ENCODE measurements at regions not wholly inside any gene's neighbourhood (a gene's known extent, or its start where the extent isn't known, plus 50 kb on each side); places are given as distances from the start of the nearest gene placed in this dataset.
"Not testable (repeated sequence)": the region's sequence is repeated elsewhere in the genome, so short reads cannot be mapped to it uniquely, and the experiment has no call there.

DNA sequence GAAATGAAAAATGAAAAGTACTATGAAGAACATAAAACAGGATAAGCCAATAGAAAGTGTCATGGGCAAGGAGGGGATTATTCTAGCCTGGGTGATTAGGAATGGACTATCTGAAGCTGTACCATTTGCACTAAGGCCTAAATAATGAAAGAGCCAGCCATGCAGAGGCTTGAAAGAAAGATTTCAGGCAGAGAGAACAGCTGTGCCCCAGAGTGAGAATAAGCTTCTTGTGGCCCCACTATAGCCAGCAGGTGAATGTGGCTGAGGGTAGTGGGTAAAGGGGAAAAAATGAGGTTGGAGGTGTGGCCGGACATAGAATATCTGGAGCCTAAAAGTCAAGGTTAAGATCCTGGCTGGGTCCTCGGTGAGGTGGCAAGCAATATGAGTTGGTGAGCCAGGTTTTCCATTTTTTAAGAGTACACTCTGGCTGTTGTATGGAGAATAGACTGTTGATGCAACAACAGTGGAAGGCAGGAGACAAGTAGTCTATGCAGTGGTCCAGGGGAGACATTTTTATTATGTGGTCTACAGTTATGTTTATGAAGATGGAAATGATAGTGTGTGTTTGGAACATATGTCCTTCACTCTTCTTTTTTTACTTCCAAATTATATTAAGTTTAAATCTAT is 135.2 kb upstream of the SETBP1 start:
- DNase-seq (ENCODE audit: low spot score): no peak

DNA sequence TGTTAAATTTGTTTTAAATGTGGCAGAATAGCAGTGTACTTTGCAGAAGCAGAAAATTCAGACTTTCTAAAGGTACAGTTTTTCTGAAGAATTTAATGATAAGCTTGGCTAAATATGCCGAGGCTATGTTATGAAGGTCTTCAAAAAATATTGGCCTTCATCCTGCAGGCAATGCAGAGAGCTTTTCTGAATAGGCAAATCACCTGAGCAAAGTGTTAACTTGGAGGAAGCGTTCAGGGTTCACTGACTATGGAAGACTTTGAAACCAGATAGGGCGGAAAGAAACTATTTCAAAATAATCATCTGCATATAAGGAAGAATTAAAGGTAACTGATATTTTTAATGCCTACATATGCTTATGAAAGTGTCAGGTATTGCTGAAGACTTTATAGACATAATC is 133.7 kb upstream of the SETBP1 start:
- no peak for DNase-seq (ENCODE audit: low spot score)

DNA sequence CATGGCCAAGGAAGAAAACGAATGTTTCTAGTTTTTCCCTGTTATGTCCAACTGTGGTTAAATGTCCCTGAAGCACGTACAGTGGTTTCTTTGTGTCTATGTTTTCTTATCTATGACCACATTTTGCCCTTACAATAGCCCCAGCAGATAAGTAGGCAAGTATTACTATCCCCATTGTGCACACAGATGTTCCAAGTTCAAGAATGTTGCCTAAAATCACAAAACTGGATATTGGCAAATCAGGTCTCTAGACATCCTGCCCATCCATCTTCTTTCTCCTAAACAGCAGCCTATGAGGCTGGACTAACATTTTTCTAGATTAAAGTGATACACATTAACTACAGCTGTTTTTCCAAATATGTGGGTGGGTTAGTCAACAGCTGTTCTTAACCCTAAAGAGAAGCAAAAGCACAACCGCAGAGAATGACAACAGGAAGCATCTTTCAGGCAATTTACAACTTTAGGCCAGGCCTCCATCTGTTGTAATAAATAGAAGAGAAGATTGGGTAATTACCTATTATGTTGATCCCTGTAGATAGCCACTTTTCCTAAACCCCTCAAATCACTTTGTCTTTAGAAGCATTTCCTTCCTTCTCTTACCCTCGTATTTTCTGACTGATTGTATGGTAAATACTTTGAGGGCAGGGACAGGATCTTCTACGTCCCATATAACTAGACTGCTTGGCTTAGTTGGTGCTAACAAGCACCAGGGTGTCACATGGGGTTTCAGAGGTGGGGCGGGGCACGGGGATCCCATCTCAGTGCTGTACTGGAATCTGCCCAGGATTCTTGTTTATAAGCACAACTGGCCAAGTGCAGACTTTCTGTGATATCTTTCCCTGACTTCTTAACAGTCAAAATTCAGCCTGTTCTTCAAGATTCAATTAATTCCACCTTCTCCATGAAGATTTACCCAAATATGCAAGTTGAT is 132.1 kb upstream of the SETBP1 start:
- no peak for DNase-seq (ENCODE audit: low spot score)

DNA sequence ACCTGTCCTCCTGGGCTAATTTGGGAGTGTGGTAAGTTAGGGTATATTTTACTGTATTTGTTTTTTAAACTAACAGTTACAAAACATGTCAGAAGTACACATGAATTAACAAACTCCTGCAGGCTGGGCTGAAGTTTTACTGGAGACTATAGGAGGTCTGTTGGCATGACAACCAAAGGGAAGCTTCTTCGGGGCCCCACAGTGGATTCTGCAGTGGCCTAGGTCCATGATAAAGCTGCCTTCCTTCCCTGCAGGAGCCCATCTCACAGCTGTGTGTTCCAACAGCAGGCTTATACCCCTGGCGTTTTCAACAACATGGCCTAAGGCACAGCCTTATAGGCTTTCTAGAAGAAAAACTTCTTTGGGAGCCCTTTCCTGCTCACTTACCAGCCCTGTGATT is 128.0 kb upstream of the SETBP1 start:
- no peak for DNase-seq (ENCODE audit: low spot score)

DNA sequence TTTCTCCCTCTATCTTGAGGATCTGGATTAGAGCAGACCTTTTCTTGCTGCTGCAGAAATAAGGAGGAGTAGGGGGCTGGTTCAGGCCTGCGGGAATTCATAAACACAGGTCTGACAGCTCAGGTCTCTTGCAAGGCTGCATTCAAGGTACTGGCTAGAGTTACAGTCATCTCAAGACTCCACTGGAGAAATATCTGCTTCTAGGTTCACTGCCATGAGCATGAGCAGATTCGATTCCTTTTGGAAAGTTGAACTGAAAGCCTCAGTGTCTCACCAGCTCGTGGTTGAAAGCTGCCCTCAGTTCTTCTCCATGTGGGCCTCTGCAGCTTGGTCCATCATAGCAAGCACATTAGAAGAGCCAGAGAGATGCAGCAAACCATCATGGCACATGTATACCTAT is 124.4 kb upstream of the SETBP1 start:
- no peak for DNase-seq (ENCODE audit: low spot score)

GRCh38 chr18:44557616-44558151 is 123.0 kb upstream of the SETBP1 start:
- DNase-seq (ENCODE audit: low spot score): no peak

GRCh38 chr18:44558767-44559166 is 121.9 kb upstream of the SETBP1 start:
- no peak for DNase-seq (ENCODE audit: low spot score)

DNA sequence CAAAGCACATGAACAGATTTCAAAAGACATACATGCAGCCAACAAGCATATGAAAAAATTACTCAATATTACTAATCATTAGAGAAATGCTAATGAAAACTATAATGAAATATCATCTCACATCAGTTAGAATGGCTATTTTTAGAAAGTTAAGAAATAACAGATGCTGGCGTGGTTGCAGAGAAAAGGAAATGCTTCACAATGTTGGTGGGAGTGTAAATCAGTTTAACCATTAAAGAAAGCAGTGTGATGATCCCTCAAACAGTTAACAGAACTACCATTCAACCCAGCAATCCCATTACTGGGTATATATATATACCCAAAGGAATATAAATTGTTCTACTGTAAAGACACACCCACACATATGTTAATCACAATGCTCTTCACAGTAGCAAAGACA is 117.7 kb upstream of the SETBP1 start:
- no peak for DNase-seq (ENCODE audit: low spot score)

DNA sequence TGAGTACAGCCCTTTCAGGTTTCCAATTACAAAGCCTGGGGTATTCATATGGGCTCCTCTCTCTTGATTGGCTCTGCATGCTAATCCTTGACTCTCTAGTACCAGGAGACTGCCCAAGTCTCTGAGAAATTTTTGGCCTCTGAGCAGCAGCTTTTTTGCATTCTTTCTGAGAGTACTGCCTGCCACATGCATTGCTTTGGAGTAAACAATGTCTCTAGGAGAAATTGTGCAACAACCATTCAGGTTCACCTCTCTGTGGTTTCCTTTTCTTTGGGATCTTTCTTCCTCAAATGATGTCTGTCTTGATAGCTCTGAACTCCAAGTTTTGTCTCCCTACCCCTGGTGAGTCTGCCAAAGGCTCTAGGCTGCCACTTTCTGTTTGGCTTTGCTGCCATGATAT is 115.8 kb upstream of the SETBP1 start:
- peak; percentile 33 for DNase-seq (ENCODE audit: low spot score)

GRCh38 chr18:44568342-44568741 is 112.3 kb upstream of the SETBP1 start:
- no peak for DNase-seq (ENCODE audit: low spot score)

DNA sequence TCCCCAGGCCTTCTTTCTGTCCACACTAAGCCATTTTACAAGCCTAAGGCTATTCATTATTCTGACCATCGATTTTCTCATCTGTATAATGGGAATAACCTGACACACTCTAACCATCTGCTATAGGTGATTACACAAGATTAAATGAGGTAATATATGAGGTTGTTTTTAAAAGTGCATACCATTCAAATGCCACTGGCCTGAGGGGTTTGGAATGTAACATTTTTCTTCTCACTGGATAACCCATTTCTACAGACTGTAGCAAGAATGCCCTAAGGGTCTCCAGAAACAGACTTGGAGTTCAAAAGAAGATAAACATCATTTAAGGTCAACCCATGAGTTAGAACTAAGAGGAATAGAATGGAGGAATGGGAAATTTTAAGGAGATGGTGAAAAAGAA is 111.7 kb upstream of the SETBP1 start:
- DNase-seq (ENCODE audit: low spot score): no peak

DNA sequence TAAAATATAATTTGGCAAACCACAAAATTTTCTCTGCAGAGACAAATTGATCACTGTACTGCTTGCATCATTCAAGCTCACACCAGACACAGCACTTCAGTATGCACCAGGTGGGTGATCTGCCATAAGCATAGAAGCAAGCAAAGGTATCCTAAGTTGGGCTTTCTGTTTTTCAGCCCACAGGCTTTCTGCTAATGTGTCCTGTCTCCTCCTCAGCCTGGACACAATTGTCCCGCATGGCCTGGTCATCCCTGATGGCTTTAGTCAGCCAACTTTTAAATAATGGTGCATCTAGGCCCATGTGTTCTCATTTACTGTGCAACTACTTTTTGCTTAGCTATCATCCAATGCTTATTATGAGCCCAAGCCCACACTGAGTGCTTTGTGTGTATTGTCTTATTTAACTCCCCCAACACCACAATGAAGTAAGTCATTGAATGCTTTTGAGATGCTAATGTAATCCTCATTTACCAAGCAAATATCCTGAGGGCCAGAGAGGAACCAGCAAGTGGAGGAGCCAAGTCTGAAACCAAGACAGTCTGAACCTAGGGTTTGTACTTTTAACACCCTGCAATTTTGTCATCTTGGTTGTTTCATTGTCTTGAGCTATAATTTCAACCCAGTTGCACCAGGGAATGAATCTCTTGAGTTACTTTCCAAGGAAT is 111.2 kb upstream of the SETBP1 start:
- no peak for DNase-seq (ENCODE audit: low spot score)

GRCh38 chr18:44579028-44579702 is 101.5 kb upstream of the SETBP1 start:
- peak; percentile 43 for DNase-seq (ENCODE audit: low spot score)

GRCh38 chr18:44579745-44580144 is 100.9 kb upstream of the SETBP1 start:
- DNase-seq (ENCODE audit: low spot score): no peak

DNA sequence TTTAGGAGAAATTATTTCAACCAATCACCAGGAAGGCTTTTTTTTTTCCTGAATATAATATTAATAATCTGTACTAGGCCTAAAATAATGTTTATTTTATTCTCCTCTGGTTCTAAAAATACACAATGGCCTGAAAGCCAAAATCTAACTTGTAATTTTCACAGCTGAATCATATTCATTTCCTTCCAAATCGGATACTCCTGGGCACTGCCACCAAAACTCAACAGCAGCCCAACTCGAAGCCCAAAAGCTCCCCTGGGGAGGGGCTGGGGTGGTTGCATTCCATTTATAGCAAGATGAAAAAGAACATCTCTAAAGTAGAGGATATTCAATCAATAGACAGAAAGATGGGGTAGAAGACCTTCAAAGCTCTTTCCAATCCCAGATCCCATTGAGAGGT is 100.5 kb upstream of the SETBP1 start:
- no peak for DNase-seq (ENCODE audit: low spot score)

DNA sequence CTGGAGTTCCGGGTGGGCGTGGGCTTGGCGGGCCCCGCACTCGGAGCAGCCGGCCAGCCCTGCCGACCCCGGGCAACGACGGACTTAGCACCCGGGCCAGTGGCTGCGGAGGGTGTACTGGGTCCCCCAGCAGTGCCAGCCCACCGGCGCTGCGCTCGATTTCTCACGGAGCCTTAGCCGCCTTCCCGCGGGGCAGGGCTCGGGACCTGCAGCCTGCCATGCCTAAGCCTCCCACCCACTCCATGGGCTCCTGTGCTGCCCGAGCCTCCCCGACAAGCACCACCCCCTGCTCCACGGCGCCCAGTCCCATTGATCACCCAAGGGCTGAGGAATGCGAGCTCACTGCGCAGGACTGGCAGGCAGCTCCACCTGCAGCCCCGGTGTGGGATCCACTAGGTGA is 99.9 kb upstream of the SETBP1 start:
- DNase-seq (ENCODE audit: low spot score): not testable (repeated sequence)

- DNase-seq (ENCODE audit: low spot score): no peak
These were observed 98.2 kb upstream of the SETBP1 start for GRCh38 chr18:44582456-44582855.

DNA sequence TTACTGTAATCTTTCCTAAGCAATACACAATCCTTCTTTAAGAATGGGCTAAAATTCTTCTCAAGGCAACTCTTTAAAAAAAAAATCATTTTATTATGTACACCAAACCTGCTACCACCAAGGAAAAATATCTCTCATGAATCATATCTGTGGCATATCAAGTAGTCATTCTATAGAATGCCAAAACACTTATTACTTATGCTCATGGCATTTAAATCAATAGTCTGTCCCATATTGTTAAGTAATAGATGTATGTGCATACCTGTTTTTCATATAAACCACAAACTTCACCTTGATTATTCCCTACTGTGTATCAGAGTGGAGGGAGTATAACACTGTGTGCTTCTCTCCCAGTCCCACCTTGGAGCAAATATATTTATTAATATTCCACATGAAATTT is 95.8 kb upstream of the SETBP1 start:
- no peak for DNase-seq (ENCODE audit: low spot score)

DNA sequence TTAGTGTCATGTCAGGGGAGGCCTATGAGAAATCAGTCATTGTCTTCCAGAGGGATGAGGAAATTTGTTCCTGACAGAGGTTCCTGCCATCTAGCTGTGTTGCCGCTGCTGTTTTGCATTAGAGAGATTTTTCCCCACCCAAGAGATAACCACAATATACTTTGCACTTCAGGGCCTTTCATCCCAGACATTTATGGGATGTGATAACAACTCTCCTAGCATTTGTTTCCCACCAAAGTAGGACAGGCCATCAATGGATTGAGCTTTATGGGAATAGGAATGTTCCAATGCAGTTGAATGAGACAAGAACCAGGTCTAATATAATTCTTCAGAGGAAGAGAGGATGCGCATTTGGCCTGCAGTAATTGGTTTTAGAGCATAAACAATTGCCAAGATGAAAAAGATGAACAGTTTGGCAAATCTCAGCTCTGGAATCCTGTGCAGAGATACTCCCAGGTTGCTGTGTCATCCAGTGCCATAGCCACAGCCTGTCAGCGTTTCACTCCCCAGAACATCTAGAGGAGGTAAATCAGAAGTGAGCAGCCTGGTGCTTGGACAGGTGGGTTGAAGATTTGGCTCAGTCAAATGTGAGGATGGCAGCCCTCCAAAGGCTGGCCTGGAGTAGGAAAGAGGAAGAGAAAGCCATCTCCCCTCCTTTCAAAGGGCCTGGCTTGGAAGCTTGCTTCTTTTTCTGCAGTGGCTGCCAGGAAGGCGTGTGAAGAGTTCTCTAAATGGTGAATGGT is 93.7 kb upstream of the SETBP1 start:
- DNase-seq (ENCODE audit: low spot score): no peak

DNA sequence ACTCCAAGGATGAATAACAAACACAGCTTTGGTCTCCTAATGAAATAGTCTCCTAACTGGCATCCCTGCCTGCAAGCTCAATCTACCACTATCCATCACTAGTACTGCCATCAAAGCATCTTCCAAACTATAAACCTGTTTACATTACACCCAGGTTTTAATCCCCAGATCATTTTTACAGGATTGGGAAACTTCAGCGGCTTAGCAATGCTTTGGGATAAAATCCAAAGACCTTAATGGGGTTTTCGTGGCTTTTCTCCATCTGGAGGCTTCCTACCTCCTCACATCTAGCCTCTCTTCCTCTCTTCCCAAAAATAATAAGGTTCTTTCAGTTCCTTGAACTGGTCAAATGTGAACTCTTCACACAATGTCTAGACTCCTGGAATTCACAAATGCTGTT is 92.2 kb upstream of the SETBP1 start:
- DNase-seq (ENCODE audit: low spot score): no peak

GRCh38 chr18:44589693-44590355 is 90.9 kb upstream of the SETBP1 start:
- DNase-seq (ENCODE audit: low spot score): peak; percentile 32

Measured in AG08396 (cell line).